ENCODE measurements at regions not wholly inside any gene's neighbourhood (a gene's known extent, or its start where the extent isn't known, plus 50 kb on each side); places are given as distances from the start of the nearest gene placed in this dataset.

DNA sequence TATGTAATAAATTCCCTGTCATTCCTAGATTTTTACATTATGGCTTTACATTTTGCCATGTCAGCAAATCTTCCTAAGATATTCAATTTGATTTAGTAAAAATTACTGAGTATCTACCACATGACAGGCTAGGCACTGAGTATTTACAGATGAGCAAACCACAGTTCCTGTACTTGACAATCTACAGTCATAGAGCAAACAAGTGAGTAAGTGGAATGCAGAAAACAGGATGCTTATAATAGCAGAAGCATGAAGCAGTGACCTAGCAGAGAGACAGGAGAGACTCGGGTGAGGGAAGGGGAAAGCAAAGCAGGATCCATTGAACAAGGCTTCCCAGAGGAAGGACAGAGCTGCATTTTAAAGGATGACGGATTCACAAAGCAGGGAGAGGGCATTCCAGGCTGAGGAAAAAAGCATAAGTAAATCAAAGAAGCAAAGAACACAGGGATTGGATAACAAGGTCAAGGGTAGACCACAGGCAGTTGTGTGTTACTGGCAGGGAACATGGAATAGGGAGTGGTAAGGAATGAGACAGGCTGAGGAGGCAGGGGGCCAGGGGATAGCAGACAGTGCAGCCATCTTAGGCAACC lies 124.7 kb upstream of the C1QTNF7 start:
- Histone ChIP-seq H2AFZ (ENCODE audit: low read depth, low read length, severe bottlenecking) (no peak overlapping the region), H3K36me3 (ENCODE audit: low read length) (no peaks in the 10 kb centered on the region), H3K9me2 (replicated peaks; ENCODE audit: insufficient read depth, low read length) (no peaks in the 10 kb centered on the region), H3F3A (ENCODE audit: insufficient read depth) (no peaks in the 10 kb centered on the region), H3K9ac (ENCODE audit: low read length) (no peak overlapping the region), H3K27me3 (ENCODE audit: low read length) (no peaks in the 10 kb centered on the region), H3K27ac (ENCODE audit: low read depth, low read length) (no peak overlapping the region), H3K4me3 (ENCODE audit: insufficient read depth, low read length, poor library complexity, severe bottlenecking) (no peak overlapping the region), H3K9me3 (ENCODE audit: insufficient read depth, low read length) (no peaks in the 10 kb centered on the region), H3K4me2 (ENCODE audit: low read depth, low read length, poor library complexity, severe bottlenecking) (no peak overlapping the region), H4K20me1 (ENCODE audit: low read depth, low read length) (no peaks in the 10 kb centered on the region), H3K79me2 (ENCODE audit: insufficient read depth, low read length) (no peaks in the 10 kb centered on the region)
- no peak for TF ChIP-seq EZH2phosphoT487 (conservative IDR thresholded peaks at IDR 0.05; ENCODE audit: low read length)
- TF ChIP-seq, protein P1, sequence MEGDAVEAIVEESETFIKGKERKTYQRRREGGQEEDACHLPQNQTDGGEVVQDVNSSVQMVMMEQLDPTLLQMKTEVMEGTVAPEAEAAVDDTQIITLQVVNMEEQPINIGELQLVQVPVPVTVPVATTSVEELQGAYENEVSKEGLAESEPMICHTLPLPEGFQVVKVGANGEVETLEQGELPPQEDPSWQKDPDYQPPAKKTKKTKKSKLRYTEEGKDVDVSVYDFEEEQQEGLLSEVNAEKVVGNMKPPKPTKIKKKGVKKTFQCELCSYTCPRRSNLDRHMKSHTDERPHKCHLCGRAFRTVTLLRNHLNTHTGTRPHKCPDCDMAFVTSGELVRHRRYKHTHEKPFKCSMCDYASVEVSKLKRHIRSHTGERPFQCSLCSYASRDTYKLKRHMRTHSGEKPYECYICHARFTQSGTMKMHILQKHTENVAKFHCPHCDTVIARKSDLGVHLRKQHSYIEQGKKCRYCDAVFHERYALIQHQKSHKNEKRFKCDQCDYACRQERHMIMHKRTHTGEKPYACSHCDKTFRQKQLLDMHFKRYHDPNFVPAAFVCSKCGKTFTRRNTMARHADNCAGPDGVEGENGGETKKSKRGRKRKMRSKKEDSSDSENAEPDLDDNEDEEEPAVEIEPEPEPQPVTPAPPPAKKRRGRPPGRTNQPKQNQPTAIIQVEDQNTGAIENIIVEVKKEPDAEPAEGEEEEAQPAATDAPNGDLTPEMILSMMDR (IDR thresholded peaks at IDR 0.05; ENCODE audit: insufficient read depth, low read length, poor library complexity, severe bottlenecking): no peak

DNA sequence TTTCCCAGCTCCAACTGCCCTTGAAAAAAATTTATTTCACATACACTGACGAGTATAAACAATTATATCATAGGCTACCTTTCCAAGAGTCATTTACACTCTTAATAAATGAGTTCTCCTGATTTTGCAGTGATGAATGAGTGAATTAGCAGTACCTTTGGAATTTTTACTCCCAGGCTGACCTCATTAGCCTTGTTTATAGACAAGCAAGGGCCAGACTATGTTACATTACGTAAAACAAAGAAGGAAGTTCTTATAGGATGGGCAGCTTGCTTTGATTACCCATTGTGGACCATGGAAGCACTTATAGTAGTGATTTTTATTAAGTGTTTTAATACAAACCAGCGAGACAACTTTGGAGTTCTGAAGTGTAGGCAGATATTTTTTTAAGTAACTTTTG lies 112.9 kb upstream of the C1QTNF7 start:
- TF ChIP-seq, protein P1 (IDR thresholded peaks at IDR 0.05; ENCODE audit: insufficient read depth, low read length, poor library complexity, severe bottlenecking): no peak
- TF ChIP-seq EZH2phosphoT487 (conservative IDR thresholded peaks at IDR 0.05; ENCODE audit: low read length): no peak
- Histone ChIP-seq H2AFZ (ENCODE audit: low read depth, low read length, severe bottlenecking) (no peak overlapping the region), H3K27ac (ENCODE audit: low read depth, low read length) (no peak overlapping the region), H3K9ac (ENCODE audit: low read length) (no peak overlapping the region), H3K36me3 (ENCODE audit: low read length) (no peaks in the 10 kb centered on the region), H3K9me3 (ENCODE audit: insufficient read depth, low read length) (no peaks in the 10 kb centered on the region), H3K27me3 (ENCODE audit: low read length) (no peaks in the 10 kb centered on the region), H4K20me1 (ENCODE audit: low read depth, low read length) (no peaks in the 10 kb centered on the region), H3K9me2 (replicated peaks; ENCODE audit: insufficient read depth, low read length) (no peaks in the 10 kb centered on the region), H3F3A (ENCODE audit: insufficient read depth) (no peaks in the 10 kb centered on the region), H3K4me2 (ENCODE audit: low read depth, low read length, poor library complexity, severe bottlenecking) (no peak overlapping the region), H3K79me2 (ENCODE audit: insufficient read depth, low read length) (no peaks in the 10 kb centered on the region), H3K4me3 (ENCODE audit: insufficient read depth, low read length, poor library complexity, severe bottlenecking) (no peak overlapping the region)

DNA sequence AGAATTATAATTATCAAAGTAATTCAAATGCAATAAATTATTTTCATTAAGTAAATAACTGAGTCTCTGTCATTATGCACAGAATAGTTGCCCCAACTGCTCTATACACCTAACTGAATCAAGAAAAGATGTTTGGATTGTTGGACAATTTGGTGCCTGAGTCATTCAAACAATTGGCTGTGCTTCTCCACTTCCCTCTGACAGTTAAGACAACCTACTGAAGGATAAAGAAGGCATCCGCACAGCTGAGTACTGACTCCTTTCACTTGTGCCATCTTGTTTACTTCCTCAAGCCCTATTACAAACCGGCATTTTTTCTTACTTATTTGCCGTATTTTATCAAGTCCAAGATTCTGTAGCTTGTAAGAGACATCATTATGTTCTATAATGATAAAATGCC lies 110.6 kb upstream of the C1QTNF7 start:
- Histone ChIP-seq H3K9me2 (replicated peaks; ENCODE audit: insufficient read depth, low read length) (no peaks in the 10 kb centered on the region), H3F3A (ENCODE audit: insufficient read depth) (no peaks in the 10 kb centered on the region), H3K79me2 (ENCODE audit: insufficient read depth, low read length) (no peaks in the 10 kb centered on the region), H3K27ac (ENCODE audit: low read depth, low read length) (no peak overlapping the region), H3K27me3 (ENCODE audit: low read length) (no peaks in the 10 kb centered on the region), H3K4me3 (ENCODE audit: insufficient read depth, low read length, poor library complexity, severe bottlenecking) (no peak overlapping the region), H3K4me2 (ENCODE audit: low read depth, low read length, poor library complexity, severe bottlenecking) (no peak overlapping the region), H4K20me1 (ENCODE audit: low read depth, low read length) (no peaks in the 10 kb centered on the region), H3K9me3 (ENCODE audit: insufficient read depth, low read length) (no peaks in the 10 kb centered on the region), H2AFZ (ENCODE audit: low read depth, low read length, severe bottlenecking) (no peak overlapping the region), H3K9ac (ENCODE audit: low read length) (no peak overlapping the region), H3K36me3 (ENCODE audit: low read length) (no peaks in the 10 kb centered on the region)
- no peak for TF ChIP-seq EZH2phosphoT487 (conservative IDR thresholded peaks at IDR 0.05; ENCODE audit: low read length)
- TF ChIP-seq, protein P1 (IDR thresholded peaks at IDR 0.05; ENCODE audit: insufficient read depth, low read length, poor library complexity, severe bottlenecking): no peak

Data from SU-DHL-6 (cell line).